T-helper 2 cell treated with Interferon-gamma antibody and Interleukin-4, amounts not matched to agents 5 μg/mL and 100 μg/mL, for 36 hours (primary cell): ENCODE measurements at regions not wholly inside any gene's neighbourhood (a gene's known extent, or its start where the extent isn't known, plus 50 kb on each side); places are given as distances from the start of the nearest gene placed in this dataset.
"Not testable (repeated sequence)": the region's sequence is repeated elsewhere in the genome, so short reads cannot be mapped to it uniquely, and the experiment has no call there.

Source experiments
- DNase-seq: peaks from one replicate; pipeline ENCODE4 v3.0.0; 2021; ENCODE audit warnings: low spot score
- H3K27ac Mint-ChIP-seq: one replicate; pipeline ENCODE4 v1.8.0; 2021; ENCODE audit warnings: mild to moderate bottlenecking, mixed read lengths
- H3K27me3 Mint-ChIP-seq: one replicate; pipeline ENCODE4 v1.8.0; 2021; ENCODE audit warnings: low read depth, mixed read lengths
- H3K36me3 Mint-ChIP-seq: one replicate; pipeline ENCODE4 v1.8.0; 2021; ENCODE audit warnings: low read depth, mixed read lengths
- H3K4me1 Mint-ChIP-seq: one replicate; pipeline ENCODE4 v1.8.0; 2021; ENCODE audit warnings: low read depth, mixed read lengths
- H3K4me3 Mint-ChIP-seq: one replicate; pipeline ENCODE4 v1.8.0; 2022; ENCODE audit warnings: mild to moderate bottlenecking, moderate library complexity, mixed read lengths
- H3K9me3 Mint-ChIP-seq: one replicate; pipeline ENCODE4 v1.8.0; 2021; ENCODE audit warnings: mixed read lengths

DNA sequence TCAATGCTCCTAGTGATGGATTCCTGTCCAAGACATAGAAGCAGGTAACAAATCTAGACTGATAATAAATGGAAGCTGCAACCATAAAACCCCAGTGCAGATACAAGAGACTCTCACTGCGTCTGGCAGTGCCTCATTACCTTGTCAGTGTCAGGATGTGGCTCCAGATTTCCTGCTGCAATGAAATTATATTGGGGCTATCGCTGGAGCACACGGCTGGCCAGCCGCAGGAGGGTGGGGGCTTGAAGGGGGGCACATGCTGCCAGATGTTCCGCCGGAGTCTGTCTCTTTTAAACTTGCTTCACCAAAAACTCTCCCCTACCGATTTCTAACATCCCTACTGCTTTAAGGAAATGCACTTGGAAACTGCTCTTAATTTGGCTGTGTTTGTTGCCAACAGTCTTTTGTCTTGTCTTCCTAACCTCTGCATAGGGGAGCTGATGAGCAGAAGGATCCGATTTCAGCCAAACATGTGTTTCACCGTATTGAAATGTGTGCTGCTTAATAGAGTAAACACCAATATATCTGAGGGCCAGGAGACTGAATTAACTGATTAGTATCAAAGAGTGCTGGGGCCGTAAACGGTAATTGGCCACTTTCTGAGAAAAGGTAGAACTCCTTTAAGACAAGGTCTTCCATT lies 102.2 kb upstream of the EXOC2 start:
- Mint-ChIP-seq H3K4me1 (no peaks in the 10 kb centered on the region), H3K27me3 (peaks cover 66% of the 10 kb centered on the region), H3K36me3 (no peaks in the 10 kb centered on the region), H3K9me3 (no peaks in the 10 kb centered on the region), H3K4me3 (no peak overlapping the region), H3K27ac (no peak overlapping the region)
- DNase-seq, result no peak

DNA sequence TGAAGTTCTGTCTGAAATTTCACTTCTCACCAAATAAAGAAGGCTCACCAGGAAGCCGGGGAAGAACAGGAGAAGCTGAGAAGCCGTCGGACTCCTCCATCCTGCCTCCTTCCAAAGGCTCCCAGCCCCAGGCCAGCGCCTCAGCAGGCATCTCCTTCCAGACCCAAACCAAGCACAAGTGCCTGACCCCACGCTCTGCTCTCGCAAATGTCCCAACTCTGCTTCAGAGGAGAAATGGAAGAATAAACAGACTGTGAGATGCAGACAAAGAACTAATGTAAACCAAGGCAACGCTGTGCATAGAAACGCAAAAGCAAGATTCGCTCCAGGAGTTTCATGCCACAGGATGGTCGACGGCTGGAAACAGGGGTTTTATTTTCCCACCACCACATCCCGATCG lies 100.3 kb upstream of the EXOC2 start:
- Mint-ChIP-seq H3K27ac (no peak overlapping the region), H3K36me3 (no peaks in the 10 kb centered on the region), H3K27me3 (peaks cover 55% of the 10 kb centered on the region)

DNA sequence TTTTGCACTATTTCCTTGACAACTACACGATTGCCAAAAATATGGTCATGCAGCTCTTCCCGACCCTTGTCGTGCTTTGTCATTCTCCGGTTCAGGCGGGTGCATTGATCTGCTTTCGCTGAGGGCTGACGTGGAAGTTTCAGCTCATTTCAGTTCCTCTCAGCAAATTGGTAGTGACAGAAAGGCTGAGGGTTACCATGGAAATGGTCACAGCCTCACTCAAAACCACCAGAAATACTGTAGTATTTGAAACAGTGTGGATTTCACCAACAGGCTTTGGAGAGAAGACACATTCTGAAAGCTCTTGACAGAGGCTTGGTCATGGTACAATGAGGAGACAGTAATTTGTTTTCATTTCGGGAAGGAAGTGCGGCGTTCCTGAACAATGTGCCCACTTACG lies 99.7 kb upstream of the EXOC2 start:
- Mint-ChIP-seq H3K27ac (no peak overlapping the region), H3K9me3 (no peaks in the 10 kb centered on the region), H3K27me3 (peaks cover 49% of the 10 kb centered on the region)

More for the DNA sequence above, 100.3 kb upstream of the EXOC2 start:
- Mint-ChIP-seq H3K4me1 (peaks cover under 1% of the 10 kb centered on the region), H3K4me3 (no peak overlapping the region), H3K9me3 (no peaks in the 10 kb centered on the region)
- DNase-seq, result no peak

GRCh38 chr6:788058-788457 lies 95.1 kb upstream of the EXOC2 start:
- Mint-ChIP-seq H3K36me3 (peaks cover 3% of the 10 kb centered on the region), H3K4me3 (peak overlapping the region; percentile 18), H3K9me3 (no peaks in the 10 kb centered on the region), H3K27me3 (peaks cover 11% of the 10 kb centered on the region), H3K4me1 (peaks cover 13% of the 10 kb centered on the region), H3K27ac (no peak overlapping the region)
- DNase-seq, result peak; percentile 44

More for the DNA sequence above, 99.7 kb upstream of the EXOC2 start:
- peaks cover 3% of the 10 kb centered on the region for H3K36me3 Mint-ChIP-seq
- no peak overlapping the region for H3K4me3 Mint-ChIP-seq
- DNase-seq, result no peak
- H3K4me1 Mint-ChIP-seq, result peaks cover 6% of the 10 kb centered on the region

DNA sequence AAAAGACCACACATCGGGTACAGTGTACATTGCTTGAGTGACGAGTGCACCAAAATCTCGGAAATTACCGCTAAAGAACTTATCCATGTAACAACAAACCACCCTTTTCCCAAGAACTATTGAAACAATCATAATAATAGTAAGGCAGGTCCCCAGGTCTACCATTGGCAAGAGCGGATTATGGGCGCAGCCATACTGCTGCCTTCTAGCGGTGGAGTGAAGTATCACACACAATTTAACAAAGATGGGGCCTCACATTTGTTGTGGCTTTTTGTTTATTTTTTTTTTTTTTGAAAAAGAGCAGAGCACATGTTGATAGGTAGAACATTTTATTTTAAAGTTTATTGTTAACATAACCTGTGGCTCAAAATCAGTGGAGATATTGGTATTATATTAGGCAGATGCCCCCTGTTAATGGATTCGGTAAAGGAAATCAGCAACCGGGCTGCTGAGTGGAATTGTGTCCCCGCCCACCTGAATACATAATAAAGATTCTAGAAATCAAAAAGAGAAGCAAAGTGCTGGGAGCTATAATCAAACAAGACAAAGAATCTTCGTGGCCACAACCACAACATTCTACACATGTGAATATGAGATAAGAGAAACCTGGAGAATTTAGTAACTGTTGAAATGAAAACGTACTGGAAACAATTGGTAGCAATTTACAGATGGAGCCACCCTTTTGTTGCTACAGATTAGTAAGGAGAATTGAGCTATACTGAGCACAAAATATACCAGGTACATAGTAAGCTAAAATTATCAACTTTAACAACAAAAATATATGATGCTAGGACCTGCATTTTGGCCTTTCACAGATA lies 94.2 kb upstream of the EXOC2 start:
- Mint-ChIP-seq H3K27me3 (peaks cover 4% of the 10 kb centered on the region), H3K9me3 (no peaks in the 10 kb centered on the region)
- no peak for DNase-seq

DNA sequence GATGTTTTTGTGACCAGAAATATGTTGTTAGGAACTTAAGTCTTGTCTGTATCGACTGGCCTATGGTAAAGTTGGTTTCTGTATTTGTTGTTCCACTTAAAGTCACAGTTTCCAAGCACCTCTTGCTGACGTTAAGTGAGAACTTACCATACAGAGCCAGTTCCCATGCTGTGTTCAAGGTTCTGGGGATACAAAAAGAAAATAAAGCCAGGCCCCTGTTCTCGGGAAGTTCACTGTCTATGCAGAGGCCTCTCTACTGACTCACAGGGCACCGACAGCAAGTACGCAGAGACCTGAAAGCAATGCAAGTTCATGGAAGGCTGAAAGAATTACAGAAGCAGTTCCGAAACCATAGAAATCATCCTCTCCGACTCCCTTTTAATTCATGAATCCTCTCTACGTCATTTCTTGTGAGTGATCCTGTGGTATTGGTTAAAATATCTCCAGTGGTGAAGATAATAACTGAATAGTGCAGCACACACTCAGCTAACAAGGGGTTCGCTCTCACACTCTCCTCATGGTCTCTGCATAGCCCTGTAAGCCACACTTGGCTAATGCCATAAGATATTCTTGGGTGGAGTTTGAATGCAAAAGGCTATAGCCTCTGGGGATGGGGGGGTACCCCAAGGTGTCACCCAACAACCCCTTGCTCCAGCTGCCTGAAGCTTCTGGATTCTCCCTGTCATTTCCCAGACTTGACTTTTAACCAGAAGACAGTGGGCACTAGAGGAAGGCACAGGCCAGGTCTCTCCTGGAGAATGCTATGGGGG lies 91.2 kb upstream of the EXOC2 start:
- H3K27ac Mint-ChIP-seq, result no peak overlapping the region
- H3K27me3 Mint-ChIP-seq, result peaks cover 3% of the 10 kb centered on the region
- no peak for DNase-seq
- peaks cover 13% of the 10 kb centered on the region for H3K4me1 Mint-ChIP-seq
- no peak overlapping the region for H3K4me3 Mint-ChIP-seq
- no peaks in the 10 kb centered on the region for H3K9me3 Mint-ChIP-seq
- peaks cover 3% of the 10 kb centered on the region for H3K36me3 Mint-ChIP-seq

More for the DNA sequence above, 94.2 kb upstream of the EXOC2 start:
- Mint-ChIP-seq H3K36me3 (peaks cover 3% of the 10 kb centered on the region), H3K27ac (no peak overlapping the region), H3K4me3 (no peak overlapping the region), H3K4me1 (peaks cover 13% of the 10 kb centered on the region)

DNA sequence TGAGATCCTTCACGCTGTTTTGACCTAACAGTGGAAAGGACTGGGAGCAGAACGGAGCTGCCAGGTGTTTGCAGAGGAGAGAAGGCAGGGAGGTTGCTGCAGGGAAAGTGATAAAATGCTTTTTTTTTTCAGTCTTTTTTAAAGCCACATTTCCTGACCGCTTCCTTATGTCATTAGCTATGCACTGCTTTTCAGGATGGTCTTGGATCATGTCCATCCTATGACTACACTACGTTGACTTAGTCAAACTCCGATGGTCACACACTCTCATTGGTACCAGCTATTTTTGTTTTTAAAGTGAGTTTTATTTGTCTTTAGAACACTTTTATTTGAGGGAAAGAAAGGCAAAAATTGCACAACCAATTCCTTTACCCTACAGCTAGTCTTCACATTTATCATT lies 89.2 kb upstream of the EXOC2 start:
- Mint-ChIP-seq H3K4me3 (no peak overlapping the region), H3K27ac (no peak overlapping the region), H3K4me1 (peaks cover 3% of the 10 kb centered on the region), H3K9me3 (no peaks in the 10 kb centered on the region), H3K27me3 (peaks cover 3% of the 10 kb centered on the region), H3K36me3 (no peaks in the 10 kb centered on the region)
- no peak for DNase-seq

- no peak overlapping the region for H3K4me3 Mint-ChIP-seq
- peaks cover 3% of the 10 kb centered on the region for H3K27me3 Mint-ChIP-seq
- H3K36me3 Mint-ChIP-seq, result no peaks in the 10 kb centered on the region
- DNase-seq, result no peak
- no peaks in the 10 kb centered on the region for H3K9me3 Mint-ChIP-seq
- H3K4me1 Mint-ChIP-seq, result no peaks in the 10 kb centered on the region
- H3K27ac Mint-ChIP-seq, result no peak overlapping the region
Measured at GRCh38 chr6:781350-781961, 88.5 kb upstream of the EXOC2 start.

GRCh38 chr6:780706-781105 lies 87.8 kb upstream of the EXOC2 start:
- DNase-seq, result no peak
- H3K27me3 Mint-ChIP-seq, result peaks cover 7% of the 10 kb centered on the region
- H3K4me1 Mint-ChIP-seq, result no peaks in the 10 kb centered on the region
- no peak overlapping the region for H3K4me3 Mint-ChIP-seq
- no peak overlapping the region for H3K27ac Mint-ChIP-seq
- no peaks in the 10 kb centered on the region for H3K36me3 Mint-ChIP-seq
- H3K9me3 Mint-ChIP-seq, result no peaks in the 10 kb centered on the region

- no peak overlapping the region for H3K4me3 Mint-ChIP-seq
- H3K9me3 Mint-ChIP-seq, result no peaks in the 10 kb centered on the region
- H3K27me3 Mint-ChIP-seq, result peaks cover 26% of the 10 kb centered on the region
- H3K36me3 Mint-ChIP-seq, result no peaks in the 10 kb centered on the region
- no peaks in the 10 kb centered on the region for H3K4me1 Mint-ChIP-seq
- no peak overlapping the region for H3K27ac Mint-ChIP-seq
- DNase-seq, result no peak
Measured at GRCh38 chr6:776951-777350, 84.0 kb upstream of the EXOC2 start.

DNA sequence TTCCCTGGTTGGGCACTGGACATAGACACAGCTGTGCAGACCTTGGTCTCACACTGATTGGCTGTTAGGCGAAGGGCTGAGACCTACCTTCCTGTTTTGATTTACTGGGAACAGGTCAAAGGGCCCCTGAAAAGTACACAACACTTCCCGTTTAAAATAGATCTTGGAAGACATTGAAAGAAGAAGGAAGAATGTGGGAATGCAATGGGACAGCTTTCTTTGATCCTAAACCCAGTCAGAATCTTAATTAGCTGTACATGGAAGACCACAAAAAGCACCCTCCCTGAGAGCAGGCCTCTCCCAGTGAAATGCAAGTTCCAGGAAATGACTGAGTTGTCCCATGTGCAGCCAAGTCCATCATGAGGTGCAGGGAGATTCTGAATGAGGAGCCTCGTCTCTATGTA lies 83.6 kb upstream of the EXOC2 start:
- Mint-ChIP-seq H3K36me3 (no peaks in the 10 kb centered on the region), H3K27me3 (peaks cover 26% of the 10 kb centered on the region), H3K4me1 (no peaks in the 10 kb centered on the region), H3K4me3 (no peak overlapping the region), H3K27ac (no peak overlapping the region), H3K9me3 (no peaks in the 10 kb centered on the region)
- no peak for DNase-seq

DNA sequence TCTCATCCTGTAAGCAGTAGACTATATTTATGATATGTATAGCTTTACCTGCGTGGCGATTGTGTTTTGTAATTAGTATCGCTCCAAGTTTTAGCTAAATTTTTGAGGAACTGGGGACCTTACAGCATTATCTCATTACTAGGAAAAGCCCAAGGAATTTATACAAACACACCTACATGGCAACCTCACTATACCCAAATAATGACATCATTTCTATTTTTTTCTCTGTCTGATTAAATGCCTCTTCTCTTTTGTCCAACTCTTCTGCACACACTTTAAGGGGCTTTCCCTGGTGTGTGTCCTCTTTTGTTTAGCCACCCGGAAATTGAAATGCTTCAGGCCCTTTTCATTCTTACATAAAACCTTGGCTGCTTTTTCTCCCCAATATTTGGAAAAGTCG lies 82.9 kb upstream of the EXOC2 start:
- H3K4me3 Mint-ChIP-seq, result no peak overlapping the region
- no peak overlapping the region for H3K27ac Mint-ChIP-seq
- H3K36me3 Mint-ChIP-seq, result no peaks in the 10 kb centered on the region
- peaks cover 26% of the 10 kb centered on the region for H3K27me3 Mint-ChIP-seq
- DNase-seq, result no peak
- H3K4me1 Mint-ChIP-seq, result no peaks in the 10 kb centered on the region
- no peaks in the 10 kb centered on the region for H3K9me3 Mint-ChIP-seq

- H3K9me3 Mint-ChIP-seq, H3K36me3 Mint-ChIP-seq, H3K4me3 Mint-ChIP-seq, H3K27ac Mint-ChIP-seq, DNase-seq, H3K4me1 Mint-ChIP-seq: not testable (repeated sequence)
- peaks cover 48% of the 10 kb centered on the region for H3K27me3 Mint-ChIP-seq
Measured at GRCh38 chr6:771683-772082, 78.7 kb upstream of the EXOC2 start.
